GM19239 (cell line): ENCODE measurements at regions not wholly inside any gene's neighbourhood (a gene's known extent, or its start where the extent isn't known, plus 50 kb on each side); places are given as distances from the start of the nearest gene placed in this dataset.

ENCODE experiments used
- DNase-seq: peaks from one replicate; pipeline ENCODE4 v3.0.0; 2011; ENCODE audit warnings: low spot score; ENCODE audit not compliant: insufficient read length
- FAIRE-seq: peaks from 2 replicates; lab custom pipeline; 2011; peaks lifted over from hg19 to GRCh38; lab: Jason Lieb, UNC

DNA sequence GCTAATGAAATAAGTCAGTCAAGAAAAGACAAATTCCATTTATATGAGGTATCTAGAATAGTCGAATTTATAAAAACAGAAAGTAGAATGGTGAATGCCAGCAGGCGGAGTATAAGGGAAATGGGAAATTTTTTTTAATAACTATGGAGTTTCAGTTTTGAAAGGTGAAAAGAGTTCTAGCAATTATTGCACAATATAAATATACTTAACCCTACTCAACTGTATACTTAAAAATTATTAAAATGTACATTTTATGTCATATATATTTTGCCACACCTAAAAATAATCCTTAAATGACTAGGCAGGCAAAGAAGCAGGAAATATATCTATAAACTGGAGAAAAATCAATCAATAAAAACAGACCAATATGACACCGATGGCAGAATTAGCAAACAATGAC lies 196.5 kb upstream of the UBASH3B start:
- FAIRE-seq (no peak), DNase-seq (no peak)

DNA sequence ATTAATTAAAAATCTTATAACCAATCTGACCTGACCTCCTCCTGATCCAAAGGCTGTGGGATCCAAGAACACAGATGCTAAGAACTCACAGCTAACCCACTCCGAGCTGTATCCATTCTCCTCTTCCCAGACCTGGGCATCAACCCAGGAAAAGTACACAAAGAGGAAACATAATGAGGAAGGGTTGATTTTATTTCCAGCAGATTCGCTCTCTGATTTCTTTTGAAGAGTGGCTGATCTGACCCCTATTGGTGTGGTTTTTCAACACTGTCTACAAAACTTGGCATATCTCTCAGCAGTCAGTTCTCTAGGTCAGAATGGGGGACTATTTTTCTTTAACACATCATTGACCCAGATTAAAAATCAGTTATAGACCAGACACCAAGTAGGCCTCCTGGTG lies 201.9 kb upstream of the UBASH3B start:
- DNase-seq: no peak
- no peak for FAIRE-seq

DNA sequence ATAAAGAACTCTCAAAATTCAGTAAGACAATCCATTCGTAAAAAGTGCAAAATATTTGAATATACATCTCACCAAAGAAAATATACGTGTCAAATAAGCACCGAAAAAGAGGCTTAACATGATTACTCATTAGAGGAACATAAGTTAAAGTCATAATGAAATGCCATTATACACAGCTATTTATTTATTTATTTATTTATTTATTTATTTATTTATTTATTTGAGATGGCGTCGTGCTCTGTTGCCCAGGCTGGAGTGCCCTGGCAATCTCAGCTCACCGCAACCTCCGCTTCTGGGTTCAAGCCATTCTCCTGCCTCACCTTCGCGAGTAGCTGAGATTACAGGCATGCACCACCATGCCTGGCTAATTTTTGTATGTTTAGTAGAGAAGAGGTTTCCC lies 203.6 kb upstream of the UBASH3B start:
- FAIRE-seq (no peak), DNase-seq (no peak)

DNA sequence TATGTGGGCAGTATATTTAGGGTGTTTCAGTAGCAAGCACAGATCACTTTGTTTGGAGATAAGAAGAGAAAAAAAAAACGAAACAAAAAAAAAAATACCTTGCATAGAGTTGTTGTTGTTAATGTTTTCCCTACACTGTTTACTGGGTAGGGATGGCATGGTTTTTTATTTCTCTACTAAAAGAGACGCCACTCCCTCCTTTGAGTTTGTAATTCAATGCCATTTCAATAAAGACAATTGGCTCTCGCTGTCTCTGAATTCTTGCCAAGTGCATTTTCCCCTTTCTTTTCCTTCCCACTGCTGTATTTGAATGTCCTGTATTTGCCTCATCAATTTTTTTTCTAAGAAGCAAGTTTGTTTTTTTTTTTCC lies 213.9 kb upstream of the UBASH3B start:
- FAIRE-seq: no peak
- DNase-seq: no peak

DNA sequence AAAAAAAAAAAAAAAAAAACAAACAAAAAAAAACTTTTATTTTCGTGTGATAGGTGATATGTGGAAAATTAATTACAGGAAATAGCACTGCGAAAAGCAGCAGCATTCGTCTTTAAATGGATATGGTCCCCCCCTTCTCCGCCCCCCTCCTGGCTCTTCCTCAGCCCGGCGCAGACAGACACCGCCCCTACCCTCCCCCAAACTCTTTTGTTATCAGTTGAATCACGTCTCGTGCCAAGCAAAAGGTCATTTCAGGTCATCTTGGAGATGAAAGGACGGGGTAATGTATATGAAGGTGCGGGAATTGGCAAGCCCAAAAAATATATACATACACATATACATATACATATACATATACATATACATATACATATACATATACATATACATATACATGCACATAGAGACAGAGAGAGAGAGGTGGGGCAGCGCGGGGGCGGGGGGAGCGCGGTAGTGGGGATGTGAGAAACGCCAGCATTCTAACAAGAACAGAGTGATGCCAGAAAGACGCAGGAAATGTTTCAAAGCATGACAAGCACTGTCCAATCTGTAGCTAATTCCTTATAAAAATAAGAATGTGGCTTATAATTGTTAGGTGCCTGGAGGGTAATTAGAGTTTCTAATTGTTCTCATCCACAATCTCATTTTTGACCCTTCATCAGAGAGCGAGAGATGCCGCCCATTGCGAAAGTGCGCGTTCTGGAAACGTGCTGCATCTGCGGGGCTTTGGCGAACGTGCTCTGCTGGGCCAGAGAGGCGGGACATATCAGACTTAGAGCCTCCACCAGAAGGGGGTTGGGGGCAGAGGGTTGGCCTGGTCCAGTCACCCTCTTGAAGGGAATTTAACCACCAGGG lies 214.5 kb upstream of the UBASH3B start:
- FAIRE-seq (no peak), DNase-seq (no peak)

DNA sequence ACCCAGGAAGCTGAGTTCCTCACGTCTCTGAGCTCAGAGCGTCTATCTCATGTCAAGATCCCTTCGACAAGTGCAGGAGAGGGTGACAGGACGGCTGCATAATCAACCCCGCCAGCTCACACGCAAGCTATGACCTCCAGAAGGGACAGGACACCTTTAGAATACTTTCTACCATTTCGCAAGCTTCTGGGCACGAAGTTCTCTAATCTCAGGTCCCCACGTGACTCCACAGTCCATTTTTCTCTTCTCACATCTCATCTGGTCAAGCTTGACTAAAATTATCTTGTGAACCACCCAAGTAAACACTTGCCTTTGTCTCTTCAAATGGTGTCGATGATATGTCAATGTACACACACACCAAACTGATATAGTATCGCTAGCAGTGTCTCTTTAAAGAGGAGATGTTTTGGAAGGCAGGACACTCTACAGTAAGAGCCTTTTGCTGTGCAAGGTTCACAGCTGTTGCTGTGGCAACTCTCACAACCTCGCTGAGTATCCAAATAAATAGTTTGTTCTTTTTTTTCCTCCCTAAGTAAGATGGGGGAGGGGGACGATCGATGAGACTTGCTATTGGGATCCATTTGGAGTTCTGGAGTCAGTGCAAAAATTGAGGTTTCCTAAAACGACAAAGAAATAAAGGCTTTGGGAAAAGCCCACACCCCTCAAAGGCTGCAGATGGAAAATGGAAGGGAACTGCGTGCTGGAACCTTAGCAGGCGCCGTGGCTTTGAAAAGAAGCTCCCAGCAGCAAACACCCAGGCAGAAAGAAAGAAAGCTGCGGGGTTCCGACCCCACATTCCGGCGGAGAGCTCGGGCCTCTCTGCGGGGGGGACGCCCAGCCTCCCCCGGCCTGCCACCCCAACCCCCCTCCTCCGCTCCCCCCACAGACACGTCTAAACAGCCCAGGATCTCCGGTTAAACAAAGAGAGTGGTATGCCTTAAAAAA lies 215.4 kb upstream of the UBASH3B start:
- FAIRE-seq: no peak
- no peak for DNase-seq

DNA sequence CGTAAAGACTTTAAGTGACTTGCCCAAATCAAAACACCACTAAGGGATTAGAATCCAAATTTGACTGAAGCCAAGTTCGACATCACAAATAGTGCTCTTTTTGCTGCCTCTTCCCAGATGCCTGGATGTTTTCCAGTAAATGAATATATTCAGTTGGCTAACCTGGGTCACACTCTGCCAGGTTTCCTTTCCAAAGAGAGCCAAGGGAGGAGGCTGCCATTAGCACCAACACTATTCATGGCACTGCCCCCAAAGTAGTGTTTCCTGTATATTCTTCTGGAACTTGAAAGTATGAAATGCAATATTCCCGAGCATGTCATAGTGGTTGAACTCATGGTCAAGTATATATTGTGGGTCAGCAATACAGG lies 219.3 kb upstream of the UBASH3B start:
- no peak for FAIRE-seq

DNA sequence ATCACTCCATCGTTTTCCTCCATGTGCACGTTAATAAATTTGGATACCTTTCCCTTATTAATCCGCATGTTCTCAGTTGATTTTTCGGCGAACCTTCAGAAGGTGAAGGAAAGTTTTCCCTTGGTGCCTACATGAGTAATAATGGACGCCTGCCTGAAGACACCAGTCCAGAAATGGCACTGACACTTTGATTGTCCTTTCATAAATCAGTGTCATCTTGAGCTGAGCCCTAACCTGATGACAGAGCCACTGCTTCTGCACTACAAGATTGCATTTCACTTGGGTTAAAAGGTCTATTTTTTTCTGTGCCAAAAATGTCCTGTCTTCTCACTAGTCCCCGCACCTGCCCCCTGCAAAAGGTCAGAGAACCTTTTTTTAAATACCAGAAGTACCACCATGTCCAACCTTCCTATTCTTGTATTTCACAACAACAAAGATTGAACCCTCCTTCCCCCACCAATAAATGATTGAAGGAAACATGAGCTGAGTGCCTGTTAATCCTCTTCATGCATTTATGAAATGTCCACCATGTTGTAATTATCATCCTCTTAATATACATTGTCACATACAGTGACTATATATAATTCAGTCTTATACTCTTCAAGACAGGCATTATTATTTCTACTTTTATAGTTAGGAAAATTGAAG lies 219.9 kb upstream of the UBASH3B start:
- DNase-seq: no peak
- no peak for FAIRE-seq

More for the DNA sequence above, 219.3 kb upstream of the UBASH3B start:
- DNase-seq: no peak

DNA sequence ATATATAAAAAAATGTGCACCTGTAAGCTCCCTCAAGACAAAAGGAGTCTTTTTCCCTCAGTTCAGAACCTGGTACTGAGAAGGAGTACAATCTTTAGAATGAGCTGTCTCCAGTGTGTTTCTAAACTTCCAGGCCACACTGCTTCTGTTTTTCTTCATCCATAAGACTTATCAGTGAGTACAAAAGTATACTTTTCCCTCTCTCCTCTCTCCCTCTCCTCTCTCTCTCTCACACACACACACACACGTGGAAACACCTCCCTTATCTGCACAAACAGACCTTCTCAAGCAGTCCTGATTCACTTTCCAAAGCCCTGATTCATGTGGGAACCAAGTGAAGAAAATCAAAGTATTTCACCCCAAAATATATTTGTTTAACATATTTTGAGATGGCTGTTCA lies 220.7 kb upstream of the UBASH3B start:
- FAIRE-seq (no peak), DNase-seq (no peak)

DNA sequence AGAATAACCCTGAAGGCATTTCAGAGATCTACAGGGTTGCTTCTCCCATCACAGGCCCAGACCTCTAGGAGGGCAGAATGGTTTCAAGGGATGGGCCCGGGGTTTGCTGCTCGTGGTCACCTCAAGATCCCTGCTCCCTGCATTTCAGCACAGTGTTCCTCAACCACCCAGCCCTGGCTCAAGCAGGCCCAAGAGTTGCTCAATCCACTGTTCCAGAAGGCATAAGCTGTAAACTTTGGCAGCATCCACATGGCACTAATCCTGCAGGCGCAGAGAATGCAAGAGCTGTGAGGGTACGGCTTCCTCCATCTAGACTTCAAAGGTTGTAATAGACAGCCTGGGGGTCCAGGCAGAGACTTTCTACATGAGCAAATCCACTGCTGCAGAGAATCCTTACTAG lies 225.0 kb upstream of the UBASH3B start:
- DNase-seq: no peak
- FAIRE-seq: no peak

DNA sequence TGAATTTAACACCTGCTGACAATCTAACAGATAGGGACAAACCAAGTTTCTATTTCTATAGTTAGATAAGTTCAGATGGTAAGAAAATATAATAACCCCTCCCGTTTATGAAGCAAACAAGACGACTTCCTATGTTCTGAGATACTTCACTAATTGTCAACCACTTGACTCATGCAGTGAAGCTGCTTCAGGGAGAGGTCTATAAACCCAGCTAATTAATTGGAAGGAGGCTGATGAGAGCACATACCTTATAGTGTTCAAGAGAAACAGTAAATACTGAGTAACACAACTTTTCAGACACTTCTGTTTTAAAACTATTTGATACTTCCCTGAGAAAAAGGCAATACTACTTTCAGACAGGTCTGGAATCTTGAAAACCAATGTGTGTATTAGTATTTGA lies 229.4 kb upstream of the UBASH3B start:
- no peak for FAIRE-seq
- no peak for DNase-seq

DNA sequence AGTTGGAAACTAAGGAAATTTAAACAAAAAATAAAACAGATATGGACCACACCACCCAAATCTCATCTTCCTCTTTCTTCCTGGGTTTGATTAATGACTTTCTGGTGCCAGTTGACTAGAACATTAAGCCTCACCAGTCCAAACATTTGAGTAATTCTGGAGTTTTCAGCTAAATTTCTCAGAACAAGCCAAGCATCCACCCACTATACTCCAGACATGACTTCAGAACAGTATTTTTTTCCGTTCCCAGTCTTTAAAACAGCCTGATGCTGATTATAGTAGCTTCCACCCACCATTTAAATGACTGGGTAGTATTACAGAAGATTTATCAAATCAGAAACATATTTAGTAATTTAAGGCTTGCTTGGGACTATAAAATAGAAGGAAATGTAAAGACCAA lies 230.9 kb upstream of the UBASH3B start:
- FAIRE-seq (no peak), DNase-seq (no peak)

DNA sequence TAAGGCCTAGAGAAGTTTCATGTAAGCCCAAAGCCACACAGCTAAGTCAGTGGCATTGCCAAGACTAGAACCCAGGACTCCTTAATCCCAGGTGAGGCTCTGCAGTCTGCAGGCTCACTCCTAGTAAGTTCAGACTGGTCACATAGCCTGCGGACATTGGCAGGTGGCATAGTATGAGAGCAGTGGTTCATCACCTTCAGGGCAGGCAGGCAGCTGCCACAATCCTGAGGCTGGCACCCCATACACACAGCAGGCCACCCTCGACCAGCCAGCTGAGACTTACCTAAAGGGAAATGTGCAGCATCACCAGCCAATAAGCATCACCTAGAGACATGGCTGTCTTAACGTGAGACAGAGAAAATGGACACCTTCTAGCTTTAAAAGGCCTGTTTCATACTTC lies 231.6 kb upstream of the UBASH3B start:
- FAIRE-seq: no peak
- no peak for DNase-seq

DNA sequence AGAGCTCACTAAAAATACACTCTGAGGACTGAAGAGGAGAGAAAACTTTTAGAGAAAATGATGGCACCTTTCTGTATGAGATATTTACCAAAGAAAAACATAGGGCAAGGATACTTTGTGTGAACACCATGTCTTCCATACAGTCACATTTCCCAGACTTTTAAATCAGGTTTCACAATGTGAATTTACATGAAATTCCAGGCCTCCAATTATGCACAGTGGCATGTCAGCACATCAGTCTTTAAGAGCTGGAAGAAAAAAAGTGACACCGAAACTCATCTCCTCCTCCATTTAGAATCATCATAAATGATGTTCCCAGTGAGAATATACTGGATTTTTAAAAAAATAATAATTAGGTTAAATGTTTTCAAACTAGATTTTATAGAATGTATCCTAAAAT lies 232.2 kb upstream of the UBASH3B start:
- FAIRE-seq: no peak
- DNase-seq: no peak

DNA sequence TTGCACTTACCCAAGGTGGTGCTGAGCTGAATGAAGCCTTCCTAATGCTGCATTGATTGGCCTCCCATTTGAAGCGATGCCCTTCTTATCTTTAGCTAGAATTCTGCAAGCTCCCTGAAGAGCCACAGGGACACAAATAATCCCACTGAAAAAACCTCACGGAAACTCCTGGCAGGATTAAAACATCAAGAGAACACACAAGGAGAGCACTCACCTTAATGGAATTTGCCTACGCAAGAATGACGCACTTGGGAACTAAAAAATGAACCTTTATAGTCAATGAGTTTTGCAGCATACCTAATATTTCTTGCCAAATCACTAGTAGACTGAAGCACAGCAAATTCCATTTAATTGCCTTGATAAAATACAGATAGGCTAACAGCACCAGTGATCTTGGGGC lies 232.8 kb upstream of the UBASH3B start:
- no peak for DNase-seq
- no peak for FAIRE-seq

DNA sequence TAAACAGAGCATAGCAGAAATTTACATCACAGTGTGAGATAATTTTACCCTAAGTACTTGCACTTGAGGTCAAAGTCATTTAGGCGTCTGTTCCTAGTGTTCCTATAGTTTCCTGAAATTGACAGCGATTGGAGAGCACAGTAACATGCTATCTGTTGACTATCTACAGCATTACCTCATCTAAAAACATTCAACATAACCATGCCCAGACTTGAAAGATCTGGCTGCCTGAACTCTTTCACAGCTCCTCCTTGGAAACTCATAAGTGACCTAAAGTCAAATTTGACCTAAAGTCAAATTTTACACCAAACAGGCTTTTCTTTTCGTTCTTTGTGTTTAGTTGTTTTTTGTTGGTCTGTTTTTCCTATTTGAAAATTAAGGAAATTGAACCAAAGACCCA lies 233.8 kb upstream of the UBASH3B start:
- no peak for FAIRE-seq

DNA sequence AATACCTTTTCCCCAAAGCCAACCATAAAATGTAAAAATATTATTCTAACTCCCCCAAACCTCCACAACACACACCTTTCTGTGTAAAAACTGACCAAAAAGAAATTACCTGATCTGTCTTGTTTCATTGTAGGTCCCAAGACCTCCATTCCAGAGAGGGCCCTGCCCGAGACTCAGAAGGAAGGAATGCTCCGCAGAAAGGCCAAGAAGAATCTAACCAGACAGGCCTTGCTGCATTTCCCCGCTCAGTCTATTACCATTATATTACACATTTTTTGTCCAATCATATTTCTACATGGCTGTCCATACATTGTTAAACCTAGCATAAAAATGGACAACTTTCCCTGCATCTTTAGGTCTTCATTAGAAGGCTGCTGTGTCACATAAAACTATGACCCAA lies 237.5 kb upstream of the UBASH3B start:
- no peak for FAIRE-seq

More for the DNA sequence above, 233.8 kb upstream of the UBASH3B start:
- DNase-seq: no peak

DNA sequence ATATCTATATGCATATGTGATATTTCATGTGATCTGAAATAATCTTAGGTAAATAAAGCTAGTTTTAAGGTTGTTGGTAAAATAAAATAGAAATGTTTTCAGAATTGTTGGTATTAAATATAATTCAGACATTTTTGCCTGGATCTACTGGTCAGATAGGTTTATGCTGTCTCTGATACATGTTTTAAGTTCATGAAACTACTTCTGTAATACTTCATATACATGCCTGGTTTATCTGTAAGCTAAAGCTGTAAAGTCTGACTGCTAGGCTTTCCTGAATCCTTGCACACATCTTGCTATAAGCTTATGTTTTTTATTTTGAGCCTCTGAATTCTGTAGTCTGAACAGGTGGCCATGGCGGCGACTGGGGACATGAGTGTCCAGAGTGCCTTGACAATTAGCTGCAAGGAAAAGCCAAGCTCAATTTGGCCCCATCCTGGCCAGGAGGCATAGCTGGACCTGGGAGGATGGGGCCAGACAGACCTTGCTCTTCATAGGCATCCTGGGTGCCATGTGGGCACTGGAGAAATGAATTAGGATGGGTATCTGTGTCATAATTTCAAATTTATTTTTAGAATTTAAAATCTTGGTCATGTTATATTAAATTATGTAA lies 241.0 kb upstream of the UBASH3B start:
- no peak for DNase-seq
- no peak for FAIRE-seq

More for the DNA sequence above, 237.5 kb upstream of the UBASH3B start:
- DNase-seq: no peak

DNA sequence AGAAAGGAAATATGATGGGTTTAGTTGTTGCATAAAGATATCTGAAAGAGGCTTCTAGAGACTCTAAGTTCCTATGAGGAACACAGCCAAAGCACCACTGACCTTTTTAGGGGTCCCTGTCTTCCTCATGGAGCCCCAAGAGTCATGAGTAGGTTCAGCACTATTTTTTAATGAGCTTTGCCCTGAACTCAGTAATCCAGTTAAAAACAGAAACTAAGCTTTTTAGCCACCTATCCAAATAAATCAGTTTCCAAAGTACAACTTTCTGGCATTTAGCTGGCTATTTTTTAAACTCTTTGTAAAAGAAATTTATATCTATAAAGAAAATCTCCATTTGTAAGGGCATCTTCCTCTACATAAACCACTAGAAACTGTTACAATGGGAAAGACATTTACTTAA lies 241.8 kb upstream of the UBASH3B start:
- DNase-seq: no peak
- FAIRE-seq: no peak

DNA sequence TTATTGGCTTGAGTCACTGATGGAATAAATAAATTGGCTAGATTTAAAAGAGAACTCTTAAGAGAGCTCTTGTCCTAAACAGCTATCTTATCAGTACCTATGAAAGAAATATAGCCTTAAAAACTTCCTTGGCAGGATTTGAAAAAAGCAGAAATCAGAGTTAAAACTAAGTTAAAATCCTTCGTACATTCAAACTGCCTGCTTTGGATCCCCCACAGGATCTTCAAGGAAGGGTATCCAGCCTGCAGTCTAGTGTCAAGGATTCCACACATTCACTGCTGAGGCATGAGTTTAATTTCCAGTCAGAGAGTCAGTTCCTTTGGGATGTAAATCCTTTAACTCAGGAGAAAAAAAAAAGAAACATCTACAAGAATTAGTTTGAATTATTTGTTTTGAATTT lies 242.9 kb upstream of the UBASH3B start:
- no peak for FAIRE-seq

More for the DNA sequence above, 242.9 kb upstream of the UBASH3B start:
- no peak for DNase-seq
